ENCODE measurements at regions not wholly inside any gene's neighbourhood (a gene's known extent, or its start where the extent isn't known, plus 50 kb on each side); places are given as distances from the start of the nearest gene placed in this dataset.

DNA sequence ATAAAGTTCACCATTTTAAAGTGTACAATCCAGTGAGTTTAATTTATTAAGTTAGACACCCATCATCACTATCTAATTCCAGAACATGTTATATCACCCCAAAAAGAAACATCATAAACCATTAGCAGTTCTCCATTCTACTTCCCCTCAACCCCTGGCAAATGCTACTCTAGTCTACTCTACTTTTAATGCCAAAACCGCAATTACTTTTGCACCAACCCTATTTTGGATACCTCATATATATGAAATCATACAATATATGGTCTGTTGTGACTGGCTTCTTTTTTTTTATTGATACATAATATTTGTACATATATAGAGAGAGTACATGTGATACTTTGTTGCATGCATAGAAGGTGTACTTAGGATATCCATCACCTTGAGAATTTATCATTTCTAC is 190.5 kb upstream of the RARB start:
- no peaks in the 10 kb centered on the region for H3K36me3 Mint-ChIP-seq (ENCODE audit: insufficient read depth, unreplicated experiment)
- H3K9me3 Mint-ChIP-seq (ENCODE audit: low read depth, unreplicated experiment): no peaks in the 10 kb centered on the region
- DNase-seq: no peak
- CTCF ChIA-PET: no interaction called here
- intact Hi-C loops (cut with micrococcal nuclease; ENCODE audit: unreplicated experiment): no loop called here
- TF ChIP-seq, protein P1, sequence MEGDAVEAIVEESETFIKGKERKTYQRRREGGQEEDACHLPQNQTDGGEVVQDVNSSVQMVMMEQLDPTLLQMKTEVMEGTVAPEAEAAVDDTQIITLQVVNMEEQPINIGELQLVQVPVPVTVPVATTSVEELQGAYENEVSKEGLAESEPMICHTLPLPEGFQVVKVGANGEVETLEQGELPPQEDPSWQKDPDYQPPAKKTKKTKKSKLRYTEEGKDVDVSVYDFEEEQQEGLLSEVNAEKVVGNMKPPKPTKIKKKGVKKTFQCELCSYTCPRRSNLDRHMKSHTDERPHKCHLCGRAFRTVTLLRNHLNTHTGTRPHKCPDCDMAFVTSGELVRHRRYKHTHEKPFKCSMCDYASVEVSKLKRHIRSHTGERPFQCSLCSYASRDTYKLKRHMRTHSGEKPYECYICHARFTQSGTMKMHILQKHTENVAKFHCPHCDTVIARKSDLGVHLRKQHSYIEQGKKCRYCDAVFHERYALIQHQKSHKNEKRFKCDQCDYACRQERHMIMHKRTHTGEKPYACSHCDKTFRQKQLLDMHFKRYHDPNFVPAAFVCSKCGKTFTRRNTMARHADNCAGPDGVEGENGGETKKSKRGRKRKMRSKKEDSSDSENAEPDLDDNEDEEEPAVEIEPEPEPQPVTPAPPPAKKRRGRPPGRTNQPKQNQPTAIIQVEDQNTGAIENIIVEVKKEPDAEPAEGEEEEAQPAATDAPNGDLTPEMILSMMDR (IDR thresholded peaks at IDR 0.05; ENCODE audit: unreplicated experiment): no peak
- no peaks in the 10 kb centered on the region for H3K27me3 Mint-ChIP-seq (ENCODE audit: unreplicated experiment)
- H3K4me1 Mint-ChIP-seq (ENCODE audit: low read depth, unreplicated experiment): no peaks in the 10 kb centered on the region
- H3K27ac Mint-ChIP-seq (ENCODE audit: unreplicated experiment): no peak overlapping the region
- H3K4me3 Mint-ChIP-seq (ENCODE audit: low read depth, unreplicated experiment): no peak overlapping the region
- BruUV-seq (replicated peaks): no TSS peak

DNA sequence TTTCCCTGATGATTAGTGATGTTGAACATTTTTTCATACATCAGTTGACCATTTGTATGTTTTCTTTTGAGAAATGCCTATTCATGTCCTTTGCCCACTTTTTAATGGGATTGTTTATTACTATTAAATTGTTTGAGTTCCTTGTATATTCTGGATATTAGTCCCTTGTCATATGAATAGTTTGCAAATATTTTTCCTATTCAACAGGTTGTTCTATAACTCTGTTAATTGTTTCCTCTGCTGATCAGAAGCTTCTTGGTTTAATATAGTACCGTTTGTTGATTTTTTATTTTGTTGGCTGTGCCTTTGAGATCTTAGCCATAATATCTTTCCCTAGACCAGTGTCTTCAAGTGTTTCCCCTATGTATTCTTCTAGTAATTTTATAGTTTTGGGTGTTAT is 189.0 kb upstream of the RARB start:
- DNase-seq: no peak
- Mint-ChIP-seq H3K27ac (ENCODE audit: unreplicated experiment) (no peak overlapping the region), H3K4me1 (ENCODE audit: low read depth, unreplicated experiment) (no peaks in the 10 kb centered on the region), H3K27me3 (ENCODE audit: unreplicated experiment) (no peaks in the 10 kb centered on the region), H3K36me3 (ENCODE audit: insufficient read depth, unreplicated experiment) (no peaks in the 10 kb centered on the region), H3K4me3 (ENCODE audit: low read depth, unreplicated experiment) (no peak overlapping the region), H3K9me3 (ENCODE audit: low read depth, unreplicated experiment) (no peaks in the 10 kb centered on the region)
- CTCF ChIA-PET: no interaction called here
- intact Hi-C loops (cut with micrococcal nuclease; ENCODE audit: unreplicated experiment): no loop called here
- TF ChIP-seq, protein P1 (IDR thresholded peaks at IDR 0.05; ENCODE audit: unreplicated experiment): no peak
- no TSS peak for BruUV-seq (replicated peaks)

DNA sequence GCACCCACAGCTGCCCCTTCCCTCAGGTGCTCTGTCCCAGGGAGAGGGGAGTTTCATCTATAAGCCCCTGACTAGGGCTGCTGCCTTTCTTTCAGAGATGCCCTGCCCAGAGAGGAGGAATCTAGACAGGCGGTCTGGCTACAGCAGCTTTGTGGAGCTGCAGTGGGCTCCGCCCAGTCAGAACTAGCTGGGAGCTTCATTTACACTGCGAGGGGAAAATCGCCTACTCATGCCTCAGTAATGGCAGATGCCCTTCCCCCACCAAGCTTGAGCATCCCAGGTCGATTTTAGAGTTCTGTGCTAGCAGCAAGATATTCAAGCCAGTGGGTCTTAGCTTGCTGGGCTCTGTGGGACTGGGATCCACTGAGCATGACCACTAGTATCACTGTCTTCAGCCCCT is 181.2 kb upstream of the RARB start:
- Mint-ChIP-seq H3K4me3 (ENCODE audit: low read depth, unreplicated experiment) (no peak overlapping the region), H3K27ac (ENCODE audit: unreplicated experiment) (no peak overlapping the region), H3K4me1 (ENCODE audit: low read depth, unreplicated experiment) (no peaks in the 10 kb centered on the region), H3K27me3 (ENCODE audit: unreplicated experiment) (no peaks in the 10 kb centered on the region), H3K36me3 (ENCODE audit: insufficient read depth, unreplicated experiment) (no peaks in the 10 kb centered on the region), H3K9me3 (ENCODE audit: low read depth, unreplicated experiment) (peaks cover 2% of the 10 kb centered on the region)
- no peak for DNase-seq
- CTCF ChIA-PET: no interaction called here
- intact Hi-C loops (cut with micrococcal nuclease; ENCODE audit: unreplicated experiment): no loop called here
- no TSS peak for BruUV-seq (replicated peaks)
- TF ChIP-seq, protein P1 (IDR thresholded peaks at IDR 0.05; ENCODE audit: unreplicated experiment): no peak

DNA sequence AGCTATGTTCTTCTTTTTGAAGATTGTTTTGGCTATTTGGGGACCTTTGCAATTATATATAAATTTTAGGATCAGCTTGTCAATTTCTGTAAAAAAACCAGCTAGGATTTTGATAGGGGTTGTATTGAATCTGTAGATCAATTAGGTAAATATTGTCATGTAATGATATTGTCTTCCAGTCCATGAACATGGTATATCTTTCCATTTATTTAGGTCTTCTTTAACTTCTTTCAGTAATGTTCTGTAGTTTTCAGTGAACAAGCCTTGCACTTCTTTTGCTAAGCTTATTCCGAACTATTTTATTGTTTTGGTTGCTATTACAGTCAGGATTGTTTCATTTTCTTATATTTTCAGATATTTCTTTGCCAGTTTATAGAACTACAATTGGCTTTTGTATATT is 175.8 kb upstream of the RARB start:
- CTCF ChIA-PET: no interaction called here
- no peak overlapping the region for H3K4me3 Mint-ChIP-seq (ENCODE audit: low read depth, unreplicated experiment)
- no peak for DNase-seq
- intact Hi-C loops (cut with micrococcal nuclease; ENCODE audit: unreplicated experiment): no loop called here
- H3K4me1 Mint-ChIP-seq (ENCODE audit: low read depth, unreplicated experiment): no peaks in the 10 kb centered on the region
- TF ChIP-seq, protein P1 (IDR thresholded peaks at IDR 0.05; ENCODE audit: unreplicated experiment): no peak
- H3K27ac Mint-ChIP-seq (ENCODE audit: unreplicated experiment): no peak overlapping the region
- no peaks in the 10 kb centered on the region for H3K36me3 Mint-ChIP-seq (ENCODE audit: insufficient read depth, unreplicated experiment)
- peaks cover 10% of the 10 kb centered on the region for H3K9me3 Mint-ChIP-seq (ENCODE audit: low read depth, unreplicated experiment)
- BruUV-seq (replicated peaks): no TSS peak
- no peaks in the 10 kb centered on the region for H3K27me3 Mint-ChIP-seq (ENCODE audit: unreplicated experiment)

DNA sequence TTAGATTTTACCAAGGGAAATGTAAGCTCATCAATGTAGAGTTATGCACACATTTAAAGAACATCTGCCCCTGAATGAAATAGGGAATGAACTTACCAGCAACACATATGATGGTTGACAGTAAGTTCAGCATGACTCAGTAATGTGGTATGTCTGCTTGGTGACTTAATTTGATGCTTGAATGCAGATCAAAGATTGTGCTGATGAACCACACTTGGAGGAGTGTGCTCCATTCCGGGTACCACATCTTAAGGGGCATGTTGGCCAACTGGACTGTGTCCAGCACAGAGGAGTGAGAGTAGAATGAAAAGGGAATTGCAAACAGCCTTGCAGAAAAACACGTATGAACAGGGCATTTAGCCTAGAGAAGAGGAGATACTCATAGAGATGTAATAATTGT is 171.0 kb upstream of the RARB start:
- TF ChIP-seq, protein P1 (IDR thresholded peaks at IDR 0.05; ENCODE audit: unreplicated experiment): no peak
- BruUV-seq (replicated peaks): no TSS peak
- H3K9me3 Mint-ChIP-seq (ENCODE audit: low read depth, unreplicated experiment): peaks cover 8% of the 10 kb centered on the region
- intact Hi-C loops (cut with micrococcal nuclease; ENCODE audit: unreplicated experiment): no loop called here
- CTCF ChIA-PET: no interaction called here
- H3K4me1 Mint-ChIP-seq (ENCODE audit: low read depth, unreplicated experiment): no peaks in the 10 kb centered on the region
- no peak overlapping the region for H3K27ac Mint-ChIP-seq (ENCODE audit: unreplicated experiment)
- H3K4me3 Mint-ChIP-seq (ENCODE audit: low read depth, unreplicated experiment): no peak overlapping the region
- no peaks in the 10 kb centered on the region for H3K36me3 Mint-ChIP-seq (ENCODE audit: insufficient read depth, unreplicated experiment)
- H3K27me3 Mint-ChIP-seq (ENCODE audit: unreplicated experiment): no peaks in the 10 kb centered on the region
- DNase-seq: no peak

Measured in Calu3 (cell line).